AG09319 (cell line): ENCODE measurements at regions not wholly inside any gene's neighbourhood (a gene's known extent, or its start where the extent isn't known, plus 50 kb on each side); places are given as distances from the start of the nearest gene placed in this dataset.

ENCODE experiments used
- DNase-seq: peaks from one replicate; pipeline ENCODE4 v3.0.0-alpha.2; 2010; ENCODE audit warnings: low read depth; ENCODE audit errors: extremely low read depth
- TF ChIP-seq, protein P1 (sequence below): IDR thresholded peaks from 2 replicates; pipeline ENCODE4 v1.5.1; 2011; ENCODE audit warnings: low read depth, mild to moderate bottlenecking, inconsistent platforms, low read length, moderate library complexity

DNA sequence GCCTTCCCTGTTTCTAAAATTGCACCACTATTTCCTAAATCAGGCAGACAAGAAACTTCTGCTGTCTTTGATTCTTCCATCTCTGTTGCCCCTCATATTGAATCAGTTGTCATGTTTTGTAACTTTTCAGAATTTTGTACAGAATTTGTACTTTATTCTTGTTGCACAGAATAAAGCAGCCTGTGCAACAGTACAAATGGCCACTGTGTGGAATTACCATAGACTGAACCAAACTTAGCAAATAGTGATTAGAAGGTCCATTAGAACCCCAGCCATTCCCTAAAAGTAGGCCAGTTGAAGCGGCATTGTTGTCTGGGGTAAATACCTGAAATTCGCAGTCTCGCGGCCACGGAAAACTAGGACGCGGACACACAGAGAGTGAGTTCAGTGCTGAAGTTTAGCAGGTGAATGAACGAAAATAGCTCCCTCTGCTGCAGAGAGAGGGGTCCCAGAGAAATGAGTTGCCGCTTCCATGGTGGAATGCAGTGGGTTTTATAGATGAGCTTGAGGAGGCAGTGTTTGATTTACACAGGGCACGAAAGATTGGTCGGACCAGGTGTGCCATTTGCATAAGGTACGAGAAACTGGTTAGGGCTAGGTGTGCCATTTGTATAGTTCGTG, 71.8 kb downstream of the C4orf33 start:
- TF ChIP-seq, protein P1, sequence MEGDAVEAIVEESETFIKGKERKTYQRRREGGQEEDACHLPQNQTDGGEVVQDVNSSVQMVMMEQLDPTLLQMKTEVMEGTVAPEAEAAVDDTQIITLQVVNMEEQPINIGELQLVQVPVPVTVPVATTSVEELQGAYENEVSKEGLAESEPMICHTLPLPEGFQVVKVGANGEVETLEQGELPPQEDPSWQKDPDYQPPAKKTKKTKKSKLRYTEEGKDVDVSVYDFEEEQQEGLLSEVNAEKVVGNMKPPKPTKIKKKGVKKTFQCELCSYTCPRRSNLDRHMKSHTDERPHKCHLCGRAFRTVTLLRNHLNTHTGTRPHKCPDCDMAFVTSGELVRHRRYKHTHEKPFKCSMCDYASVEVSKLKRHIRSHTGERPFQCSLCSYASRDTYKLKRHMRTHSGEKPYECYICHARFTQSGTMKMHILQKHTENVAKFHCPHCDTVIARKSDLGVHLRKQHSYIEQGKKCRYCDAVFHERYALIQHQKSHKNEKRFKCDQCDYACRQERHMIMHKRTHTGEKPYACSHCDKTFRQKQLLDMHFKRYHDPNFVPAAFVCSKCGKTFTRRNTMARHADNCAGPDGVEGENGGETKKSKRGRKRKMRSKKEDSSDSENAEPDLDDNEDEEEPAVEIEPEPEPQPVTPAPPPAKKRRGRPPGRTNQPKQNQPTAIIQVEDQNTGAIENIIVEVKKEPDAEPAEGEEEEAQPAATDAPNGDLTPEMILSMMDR: peak; percentile 7
- no peak for DNase-seq

DNA sequence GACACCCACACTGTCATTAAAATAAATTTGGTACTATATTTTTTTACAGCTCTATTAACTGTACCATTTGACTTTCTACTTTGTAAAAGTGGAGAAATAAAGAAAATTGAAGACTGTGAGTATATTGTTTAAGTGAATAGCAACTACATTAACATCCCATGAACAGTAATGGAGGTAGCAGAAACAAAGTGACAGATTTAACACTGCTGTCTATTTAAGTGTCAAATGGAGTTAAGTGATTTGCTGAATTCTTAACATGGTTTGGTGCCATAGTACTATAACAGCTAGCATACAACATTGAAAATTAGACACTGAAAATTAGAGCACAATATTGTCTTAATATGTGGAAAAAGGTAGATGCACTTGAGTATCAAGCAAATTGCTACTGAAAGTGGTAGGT, 76.2 kb downstream of the C4orf33 start:
- no peak for DNase-seq
- TF ChIP-seq, protein P1: no peak

DNA sequence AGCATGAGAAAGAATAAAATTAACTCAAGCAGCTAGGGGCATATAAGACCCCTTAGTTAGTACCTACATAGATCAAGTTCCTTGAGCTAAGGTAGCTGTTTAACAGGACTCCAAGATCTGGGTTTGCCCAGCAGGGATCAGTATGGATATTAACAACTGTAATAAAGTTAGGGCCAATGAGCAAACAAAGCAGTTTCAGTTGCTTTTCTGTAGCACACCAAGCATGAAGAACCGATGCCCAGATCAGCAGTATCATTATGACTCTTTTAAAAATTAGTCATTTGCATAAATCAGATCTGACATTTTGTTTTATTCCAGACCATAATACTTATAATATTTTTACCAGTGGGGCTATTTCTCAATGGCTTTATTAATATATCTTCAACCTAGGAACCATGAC, 80.9 kb downstream of the C4orf33 start:
- TF ChIP-seq, protein P1: no peak
- DNase-seq: no peak

DNA sequence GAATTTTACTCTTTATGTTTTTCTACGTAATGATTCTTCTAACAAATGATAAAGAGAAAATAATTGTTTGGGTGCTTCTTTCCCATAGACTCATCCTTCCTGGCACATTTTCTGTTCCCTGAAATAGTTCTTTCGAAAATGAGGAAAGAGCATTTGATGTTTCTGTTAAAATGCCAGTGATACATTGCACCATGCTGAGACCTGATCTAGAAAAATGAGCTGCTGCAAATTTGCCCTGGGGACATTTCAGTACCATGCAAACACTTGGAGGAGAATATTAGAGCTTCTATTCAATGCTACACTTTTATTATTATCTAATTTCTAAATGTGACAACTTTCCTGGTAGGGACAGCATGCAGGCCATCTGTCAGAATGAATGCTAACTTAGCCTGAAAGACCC, 83.3 kb downstream of the C4orf33 start:
- TF ChIP-seq, protein P1: no peak
- no peak for DNase-seq

GRCh38 chr4:129189630-129190029, 93.7 kb downstream of the C4orf33 start:
- TF ChIP-seq, protein P1: no peak

GRCh38 chr4:129193357-129194100, 97.6 kb downstream of the C4orf33 start:
- no peak for DNase-seq
- TF ChIP-seq, protein P1: no peak

More at GRCh38 chr4:129189630-129190029, 93.7 kb downstream of the C4orf33 start:
- no peak for DNase-seq

GRCh38 chr4:129208481-129208880, 112.5 kb downstream of the C4orf33 start:
- DNase-seq: no peak
- TF ChIP-seq, protein P1: no peak
